Neuronal stem cell (in vitro differentiated cells): ENCODE measurements at regions not wholly inside any gene's neighbourhood (a gene's known extent, or its start where the extent isn't known, plus 50 kb on each side); places are given as distances from the start of the nearest gene placed in this dataset.
A peak's percentile ranks its signal among the peaks of the same experiment; 100 is the strongest.

ENCODE experiments used
- DNase-seq: peaks from one replicate; pipeline ENCODE4 v3.0.0-alpha.2; 2013; ENCODE audit warnings: low spot score
- H2AFZ ChIP-seq: one replicate; pipeline ENCODE4 v1.6.1; 2013; ENCODE audit warnings: mild to moderate bottlenecking, low read length, inconsistent platforms
- H2AK5ac ChIP-seq: 2 replicates; pipeline ENCODE4 v1.6.1; 2013; ENCODE audit warnings: low read depth, mild to moderate bottlenecking, inconsistent platforms, low read length, moderate library complexity, mixed read lengths
- H2BK120ac ChIP-seq: 2 replicates; pipeline ENCODE4 v1.6.1; 2013; ENCODE audit warnings: low read depth, mild to moderate bottlenecking, inconsistent platforms, low read length, moderate library complexity, mixed read lengths
- H2BK12ac ChIP-seq: one replicate; pipeline ENCODE4 v1.6.1; 2013; ENCODE audit warnings: low read length, inconsistent platforms
- H2BK15ac ChIP-seq: 2 replicates; pipeline ENCODE4 v1.6.1; 2013; ENCODE audit warnings: mild to moderate bottlenecking, low read length, inconsistent platforms, mixed read lengths
- H2BK5ac ChIP-seq: one replicate; pipeline ENCODE4 v1.6.1; 2013; ENCODE audit warnings: inconsistent platforms, mild to moderate bottlenecking, low read length, moderate library complexity
- H3K14ac ChIP-seq: one replicate; pipeline ENCODE4 v1.6.1; 2013; ENCODE audit warnings: low read length, inconsistent platforms
- H3K18ac ChIP-seq: 2 replicates; pipeline ENCODE4 v1.6.1; 2013; ENCODE audit warnings: low read length, inconsistent platforms
- H3K23ac ChIP-seq: 2 replicates; pipeline ENCODE4 v1.6.1; 2013; ENCODE audit warnings: low read depth, mild to moderate bottlenecking, mixed read lengths, low read length, inconsistent platforms; ENCODE audit not compliant: poor library complexity
- H3K27ac ChIP-seq: replicated peaks from 3 replicates; pipeline ENCODE4 v1.5.1; 2013; ENCODE audit warnings: low read length, inconsistent platforms
- H3K27me3 ChIP-seq, 3 experiments: 2 replicates each; pipeline ENCODE4 v1.6.1; 2013; ENCODE audit warnings: low read length in 3 of 3, mild to moderate bottlenecking in 2 of 3, inconsistent platforms in 1 of 3, low read depth in 1 of 3, mixed read lengths in 1 of 3, moderate library complexity in 1 of 3; ENCODE audit not compliant: control insufficient read depth in 3 of 3, insufficient read depth in 3 of 3
- H3K36me3 ChIP-seq, 2 donors: replicated peaks in 1 of 2; 2 replicates each; pipeline ENCODE4 v1.6.1; 2013; ENCODE audit warnings: low read length in 2 of 2; ENCODE audit not compliant: control insufficient read depth in 2 of 2, insufficient read depth in 2 of 2
- H3K4ac ChIP-seq: 2 replicates; pipeline ENCODE4 v1.6.1; 2013; ENCODE audit warnings: inconsistent platforms, mild to moderate bottlenecking, low read length, moderate library complexity
- H3K4me1 ChIP-seq, 2 donors: 1 replicate in 1 of 2; 2 replicates in 1 of 2; pipeline ENCODE4 v1.6.1; 2013; ENCODE audit warnings: low read length in 2 of 2, low read depth in 1 of 2; ENCODE audit not compliant: control insufficient read depth in 2 of 2, insufficient read depth in 1 of 2
- H3K4me2 ChIP-seq: one replicate; pipeline ENCODE4 v1.6.1; 2013; ENCODE audit warnings: mild to moderate bottlenecking, low read length, inconsistent platforms; ENCODE audit not compliant: insufficient read depth, poor library complexity, severe bottlenecking
- H3K4me3 ChIP-seq, 2 donors: 2 replicates each; pipeline ENCODE4 v1.5.1; 2013; ENCODE audit warnings: low read length in 2 of 2, mild to moderate bottlenecking in 2 of 2, inconsistent platforms in 1 of 2, moderate library complexity in 1 of 2
- H3K79me1 ChIP-seq: one replicate; pipeline ENCODE4 v1.6.1; 2013; ENCODE audit warnings: low read depth, mild to moderate bottlenecking, inconsistent platforms, low read length, moderate library complexity
- H3K9ac ChIP-seq: one replicate; pipeline ENCODE4 v1.6.1; 2013; ENCODE audit warnings: mild to moderate bottlenecking, low read depth, low read length, inconsistent platforms; ENCODE audit not compliant: poor library complexity
- H3K9me3 ChIP-seq, 2 donors: replicated peaks in 1 of 2; 2 replicates each; pipeline versions ENCODE3 to v1.6.1; 2013; ENCODE audit warnings: low read length in 2 of 2, mild to moderate bottlenecking in 2 of 2, inconsistent platforms in 1 of 2, low read depth in 1 of 2, mixed read lengths in 1 of 2, moderate library complexity in 1 of 2; ENCODE audit not compliant: control insufficient read depth in 2 of 2, insufficient read depth in 1 of 2
- H4K8ac ChIP-seq: one replicate; pipeline ENCODE4 v1.6.1; 2013; ENCODE audit warnings: low read depth, mild to moderate bottlenecking, inconsistent platforms, low read length, moderate library complexity
- H4K91ac ChIP-seq: one replicate; pipeline ENCODE4 v1.6.1; 2013; ENCODE audit warnings: low read length, low read depth, mild to moderate bottlenecking, inconsistent platforms; ENCODE audit not compliant: poor library complexity
- WGBS, 2 donors: extraction: QIAGEN DNeasy Blood & Tissue Kit; methylation state at CpG; one replicate each; pipeline ENCODE4 v1.1.7; 2013; ENCODE audit warnings: missing lambda C conversion rate in 2 of 2, mixed read lengths in 1 of 2; ENCODE audit not compliant: insufficient read length in 2 of 2, insufficient replicate concordance in 1 of 2; ENCODE audit errors: extremely low coverage in 2 of 2; 5-methylcytosine and 5-hydroxymethylcytosine counted together

DNA sequence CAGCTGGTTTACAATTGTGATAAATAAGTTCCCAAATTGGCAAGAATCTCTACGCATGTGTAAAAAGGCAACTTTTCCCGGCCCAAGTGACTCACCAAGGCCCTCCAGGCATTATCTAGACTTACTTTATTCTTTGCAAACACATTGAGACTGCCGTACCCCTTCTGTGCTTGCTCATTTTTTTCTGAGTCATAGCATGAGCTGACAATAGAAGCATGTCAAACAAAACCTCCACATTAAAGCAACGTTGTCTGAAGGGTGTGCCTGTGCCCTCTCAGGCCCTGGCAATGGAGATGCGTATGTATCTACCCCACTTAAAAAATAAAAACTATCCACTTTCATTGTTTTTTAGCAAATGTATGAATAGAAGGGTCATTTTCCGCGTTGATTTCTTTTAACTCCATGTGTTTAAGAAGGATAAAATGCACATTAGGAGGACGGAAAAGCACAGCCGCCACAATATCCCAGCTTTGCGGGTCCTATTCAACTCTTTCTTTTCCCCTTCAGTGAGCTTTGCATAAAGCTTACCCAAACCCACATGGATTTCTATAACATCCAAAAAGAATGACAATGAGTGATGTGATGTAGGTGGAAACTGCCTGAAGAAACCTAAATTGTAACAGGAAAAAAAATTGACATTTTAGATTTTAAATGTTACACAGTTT is 298.2 kb downstream of the CDCA7 start:
- H4K8ac ChIP-seq: no peak overlapping the region
- H3K27me3 ChIP-seq: no peaks in the 10 kb centered on the region
- no peak overlapping the region for H3K23ac ChIP-seq
- no peaks in the 10 kb centered on the region for H3K36me3 ChIP-seq
- H2BK5ac ChIP-seq: no peak overlapping the region
- H4K91ac ChIP-seq: no peak overlapping the region
- H2BK15ac ChIP-seq: no peak overlapping the region
- H3K14ac ChIP-seq: no peak overlapping the region
- H3K4ac ChIP-seq: no peak overlapping the region
- H3K9me3 ChIP-seq: peaks cover 0 to 8% of the 10 kb centered on the region in 2 donors
- H3K79me1 ChIP-seq: no peaks in the 10 kb centered on the region
- peaks cover 14 to 18% of the 10 kb centered on the region in 2 donors for H3K4me1 ChIP-seq
- no peak for DNase-seq
- WGBS, 2 donors: no CpG with 5 or more reads among the region's 10 CpGs
- no peak overlapping the region for H3K4me2 ChIP-seq
- no peak overlapping the region for H2BK12ac ChIP-seq
- no peak overlapping the region for H2AK5ac ChIP-seq
- no peak overlapping the region for H2BK120ac ChIP-seq
- H3K9ac ChIP-seq: no peak overlapping the region
- H2AFZ ChIP-seq: peak overlapping the region; percentile 57
- no peak overlapping the region for H3K18ac ChIP-seq
- peak overlapping the region in 1 of 2 donors; percentile 26 for H3K4me3 ChIP-seq
- peak overlapping the region; percentile 41 for H3K27ac ChIP-seq

DNA sequence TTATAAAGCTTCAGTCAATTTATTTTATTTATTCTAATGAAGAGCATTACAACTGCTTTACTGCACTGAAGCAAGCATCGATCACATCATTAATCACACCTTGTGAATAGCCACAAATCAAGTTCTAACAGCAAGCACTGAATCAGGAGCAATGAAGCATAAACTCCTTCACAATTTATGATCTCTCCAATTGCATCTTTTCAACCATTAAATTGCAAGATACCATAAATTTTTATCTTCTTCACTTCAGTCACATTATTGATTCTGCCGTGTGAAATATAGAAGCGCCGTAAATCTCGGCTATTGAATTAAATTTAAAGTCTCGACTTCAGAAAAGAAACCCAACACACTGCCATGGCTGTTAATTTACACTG is 298.7 kb downstream of the CDCA7 start:
- H3K27me3 ChIP-seq: no peaks in the 10 kb centered on the region
- H4K8ac ChIP-seq: no peak overlapping the region
- no peak overlapping the region for H3K4ac ChIP-seq
- H2BK120ac ChIP-seq: no peak overlapping the region
- no peak overlapping the region for H3K18ac ChIP-seq
- no peak overlapping the region for H3K23ac ChIP-seq
- H3K4me2 ChIP-seq: no peak overlapping the region
- H3K14ac ChIP-seq: no peak overlapping the region
- H3K36me3 ChIP-seq: no peaks in the 10 kb centered on the region
- H3K79me1 ChIP-seq: no peaks in the 10 kb centered on the region
- no peak overlapping the region for H3K9ac ChIP-seq
- H2BK15ac ChIP-seq: no peak overlapping the region
- no peak overlapping the region for H3K4me3 ChIP-seq
- H3K27ac ChIP-seq: no peak overlapping the region
- no peak overlapping the region for H2AK5ac ChIP-seq
- DNase-seq: no peak
- H2AFZ ChIP-seq: peak overlapping the region; percentile 57
- H3K9me3 ChIP-seq: peaks cover 0 to 8% of the 10 kb centered on the region in 2 donors
- H3K4me1 ChIP-seq: peaks cover 9 to 15% of the 10 kb centered on the region in 2 donors
- H2BK5ac ChIP-seq: no peak overlapping the region
- H4K91ac ChIP-seq: no peak overlapping the region
- no peak overlapping the region for H2BK12ac ChIP-seq
- WGBS, 2 donors: no CpG with 5 or more reads among the region's 6 CpGs

DNA sequence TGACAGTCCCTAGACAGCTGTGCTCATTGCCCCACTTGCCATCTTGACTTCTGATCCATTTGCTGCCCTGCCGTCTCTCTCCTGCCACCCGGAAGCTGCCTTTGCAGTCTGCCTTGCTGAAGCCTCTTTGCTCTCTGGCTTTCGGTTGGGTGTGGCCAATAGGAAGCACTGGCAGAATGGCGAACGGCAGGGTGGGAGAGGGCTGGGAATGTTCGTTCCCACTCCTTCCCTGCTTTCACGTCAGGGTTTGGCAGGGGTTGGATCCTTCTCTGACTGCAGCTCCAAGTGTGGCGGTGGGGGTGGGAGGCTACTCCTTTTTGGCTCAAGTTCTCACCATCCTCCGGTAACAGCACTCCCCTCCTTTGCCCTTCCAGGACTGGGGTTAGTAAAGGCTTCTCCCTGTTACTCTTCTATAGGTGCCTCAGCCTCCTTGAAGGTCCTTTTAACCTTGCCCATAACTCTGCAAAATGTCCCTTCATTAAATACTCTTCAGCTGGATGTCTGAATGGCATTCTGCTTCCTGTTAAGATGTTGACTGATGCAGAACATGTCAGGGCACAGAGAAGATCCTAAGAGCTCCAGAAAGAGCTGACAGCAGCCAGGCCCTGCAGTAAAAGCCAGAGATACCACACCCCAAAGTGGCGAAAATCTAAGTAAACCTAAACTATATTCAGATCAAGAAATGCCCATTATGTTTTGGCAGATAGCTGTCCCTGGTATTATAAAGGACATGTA is 299.7 kb downstream of the CDCA7 start:
- no peak overlapping the region for H4K91ac ChIP-seq
- no CpG with 5 or more reads among the region's 10 CpGs for WGBS, 2 donors

DNA sequence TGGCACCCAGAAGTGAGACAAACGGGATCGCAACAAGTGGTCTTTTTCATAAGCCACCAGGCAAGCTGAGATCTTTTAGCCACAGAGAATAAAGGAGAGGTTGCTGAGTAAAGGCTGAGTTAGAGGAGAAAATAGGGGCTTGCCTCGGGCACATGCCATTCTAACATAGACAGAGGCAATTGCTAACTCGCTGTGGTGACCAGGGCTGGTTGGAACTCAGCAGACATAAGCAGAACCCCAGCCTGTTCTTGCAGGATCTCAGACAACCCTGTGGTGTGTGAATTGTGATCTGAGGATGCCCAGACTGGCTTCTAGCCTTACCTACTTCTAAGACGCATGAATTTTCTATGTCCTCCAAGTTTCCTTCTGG is 300.2 kb downstream of the CDCA7 start:
- WGBS, 2 donors: no CpG with 5 or more reads among the region's 5 CpGs
- Histone ChIP-seq H3K23ac (no peak overlapping the region), H3K14ac (no peak overlapping the region), H3K79me1 (no peaks in the 10 kb centered on the region), H3K27ac (no peak overlapping the region), H4K91ac (no peak overlapping the region), H3K27me3 (no peaks in the 10 kb centered on the region), H3K4me1 (peaks cover 16 to 17% of the 10 kb centered on the region in 2 donors), H3K4ac (no peak overlapping the region), H2AFZ (no peak overlapping the region), H3K18ac (peak overlapping the region; percentile 32), H2BK12ac (no peak overlapping the region), H3K9ac (no peak overlapping the region), H2BK120ac (no peak overlapping the region), H3K36me3 (no peaks in the 10 kb centered on the region), H2AK5ac (no peak overlapping the region), H2BK15ac (no peak overlapping the region), H4K8ac (no peak overlapping the region), H3K9me3 (peaks cover 0 to 8% of the 10 kb centered on the region in 2 donors), H2BK5ac (no peak overlapping the region), H3K4me2 (no peak overlapping the region), H3K4me3 (no peak overlapping the region)
- no peak for DNase-seq

More for the DNA sequence above, 299.7 kb downstream of the CDCA7 start:
- H3K23ac ChIP-seq: no peak overlapping the region
- H3K4me2 ChIP-seq: no peak overlapping the region
- H3K9ac ChIP-seq: no peak overlapping the region
- no peak overlapping the region for H4K8ac ChIP-seq
- no peak overlapping the region for H2BK12ac ChIP-seq
- peaks cover 0 to 8% of the 10 kb centered on the region in 2 donors for H3K9me3 ChIP-seq
- no peak overlapping the region for H2BK5ac ChIP-seq
- no peak for DNase-seq
- peak overlapping the region in 1 of 2 donors; percentile 52 for H3K4me3 ChIP-seq
- no peak overlapping the region for H3K27ac ChIP-seq
- peak overlapping the region; percentile 88 for H3K18ac ChIP-seq
- H3K4ac ChIP-seq: peak overlapping the region; percentile 4
- no peaks in the 10 kb centered on the region for H3K79me1 ChIP-seq
- H2AFZ ChIP-seq: no peak overlapping the region
- H3K27me3 ChIP-seq: no peaks in the 10 kb centered on the region
- no peak overlapping the region for H2BK120ac ChIP-seq
- no peaks in the 10 kb centered on the region for H3K36me3 ChIP-seq
- H2BK15ac ChIP-seq: peak overlapping the region; percentile 11
- H3K14ac ChIP-seq: no peak overlapping the region
- peaks cover 12% of the 10 kb centered on the region in 2 donors for H3K4me1 ChIP-seq
- peak overlapping the region; percentile 23 for H2AK5ac ChIP-seq
